Eye (tissue), 1 donor: ENCODE measurements at regions not wholly inside any gene's neighbourhood (a gene's known extent, or its start where the extent isn't known, plus 50 kb on each side); places are given as distances from the start of the nearest gene placed in this dataset.

ENCODE experiments used
- DNase-seq: peaks from one replicate; pipeline ENCODE4 v3.0.0-alpha.2; 2015

GRCh38 chr9:87337335-87338087 lies 160.2 kb upstream of the DAPK1 start:
- peak; percentile 83 for DNase-seq

GRCh38 chr9:87338088-87338989 lies 159.3 kb upstream of the DAPK1 start:
- peak; percentile 44 for DNase-seq

GRCh38 chr9:87340391-87340790 lies 157.3 kb upstream of the DAPK1 start:
- DNase-seq, result no peak

- DNase-seq, result no peak
Measured at GRCh38 chr9:87342743-87343142, 154.9 kb upstream of the DAPK1 start.

GRCh38 chr9:87343816-87344430 lies 153.7 kb upstream of the DAPK1 start:
- DNase-seq, result no peak

- no peak for DNase-seq
Measured at GRCh38 chr9:87346061-87346665, 151.5 kb upstream of the DAPK1 start.

GRCh38 chr9:87350915-87351314 lies 146.8 kb upstream of the DAPK1 start:
- no peak for DNase-seq

GRCh38 chr9:87353301-87353700 lies 144.4 kb upstream of the DAPK1 start:
- DNase-seq, result no peak

- DNase-seq, result peak; percentile 20
Measured at GRCh38 chr9:87354147-87354546, 143.5 kb upstream of the DAPK1 start.

- no peak for DNase-seq
Measured at GRCh38 chr9:87357600-87357999, 140.1 kb upstream of the DAPK1 start.

- no peak for DNase-seq
Measured at GRCh38 chr9:87359264-87359663, 138.4 kb upstream of the DAPK1 start.

- DNase-seq, result no peak
Measured at GRCh38 chr9:87359958-87360601, 137.6 kb upstream of the DAPK1 start.

GRCh38 chr9:87370049-87370685 lies 127.5 kb upstream of the DAPK1 start:
- peak; percentile 15 for DNase-seq

GRCh38 chr9:87371795-87372355 lies 125.8 kb upstream of the DAPK1 start:
- no peak for DNase-seq

GRCh38 chr9:87372356-87372851 lies 125.3 kb upstream of the DAPK1 start:
- DNase-seq, result peak; percentile 52

- peak; percentile 20 for DNase-seq
Measured at GRCh38 chr9:87374023-87374919, 123.4 kb upstream of the DAPK1 start.

- DNase-seq, result no peak
Measured at GRCh38 chr9:87375397-87376073, 122.1 kb upstream of the DAPK1 start.

GRCh38 chr9:87378676-87379075 lies 119.0 kb upstream of the DAPK1 start:
- DNase-seq, result no peak

GRCh38 chr9:87379300-87379699 lies 118.4 kb upstream of the DAPK1 start:
- no peak for DNase-seq
